Body of pancreas (tissue), 4 donors: ENCODE measurements at regions not wholly inside any gene's neighbourhood (a gene's known extent, or its start where the extent isn't known, plus 50 kb on each side); places are given as distances from the start of the nearest gene placed in this dataset.

Experiments used
- POLR2A ChIP-seq, 3 donors: fragments of 450-650 bp; IDR thresholded peaks; one replicate each; pipeline ENCODE4 v1.6.1; 2016; ENCODE audit warnings: antibody characterized with exemption in 3 of 3, mild to moderate bottlenecking in 2 of 3
- TF ChIP-seq, protein P1 (sequence below), 7 experiments: fragments of 450-650 bp in 4 of 7; fragments of 200-600 bp in 3 of 7; sonication (generic) in 3 of 7; IDR thresholded peaks; one replicate each; pipeline ENCODE4 v1.5.1; 2016 to 2019; ENCODE audit warnings: antibody characterized with exemption in 7 of 7

DNA sequence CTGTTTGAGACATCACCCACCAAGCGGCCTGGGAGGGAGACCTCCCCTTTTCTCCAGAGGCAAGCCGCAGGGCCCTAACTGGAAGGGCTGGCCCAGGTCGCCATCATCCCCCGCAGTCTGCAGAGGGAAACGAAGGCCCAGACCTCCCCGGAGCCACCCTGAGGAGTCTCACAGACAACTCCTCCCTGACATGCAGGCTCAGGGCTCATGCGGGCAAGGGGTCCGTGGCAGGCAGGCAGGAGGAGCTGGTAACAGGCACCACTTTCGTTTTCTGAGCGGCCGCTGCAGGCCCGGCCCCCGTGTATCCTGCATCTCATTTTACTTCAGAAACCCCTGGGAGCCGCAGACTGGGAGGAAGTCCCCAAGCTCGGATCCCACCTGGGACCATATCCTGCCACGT lies 192.0 kb upstream of the PPP1R26 start:
- TF ChIP-seq, protein P1, sequence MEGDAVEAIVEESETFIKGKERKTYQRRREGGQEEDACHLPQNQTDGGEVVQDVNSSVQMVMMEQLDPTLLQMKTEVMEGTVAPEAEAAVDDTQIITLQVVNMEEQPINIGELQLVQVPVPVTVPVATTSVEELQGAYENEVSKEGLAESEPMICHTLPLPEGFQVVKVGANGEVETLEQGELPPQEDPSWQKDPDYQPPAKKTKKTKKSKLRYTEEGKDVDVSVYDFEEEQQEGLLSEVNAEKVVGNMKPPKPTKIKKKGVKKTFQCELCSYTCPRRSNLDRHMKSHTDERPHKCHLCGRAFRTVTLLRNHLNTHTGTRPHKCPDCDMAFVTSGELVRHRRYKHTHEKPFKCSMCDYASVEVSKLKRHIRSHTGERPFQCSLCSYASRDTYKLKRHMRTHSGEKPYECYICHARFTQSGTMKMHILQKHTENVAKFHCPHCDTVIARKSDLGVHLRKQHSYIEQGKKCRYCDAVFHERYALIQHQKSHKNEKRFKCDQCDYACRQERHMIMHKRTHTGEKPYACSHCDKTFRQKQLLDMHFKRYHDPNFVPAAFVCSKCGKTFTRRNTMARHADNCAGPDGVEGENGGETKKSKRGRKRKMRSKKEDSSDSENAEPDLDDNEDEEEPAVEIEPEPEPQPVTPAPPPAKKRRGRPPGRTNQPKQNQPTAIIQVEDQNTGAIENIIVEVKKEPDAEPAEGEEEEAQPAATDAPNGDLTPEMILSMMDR (IDR thresholded peaks at IDR 0.05): no peak
- TF ChIP-seq POLR2A (IDR thresholded peaks at IDR 0.05): no peak
